ENCODE measurements at regions not wholly inside any gene's neighbourhood (a gene's known extent, or its start where the extent isn't known, plus 50 kb on each side); places are given as distances from the start of the nearest gene placed in this dataset.

- H3K4me3 ChIP-seq (ENCODE audit: low read depth, low read length), result no peak overlapping the region
- no peak for DNase-seq (ENCODE audit: low read depth)
- TF ChIP-seq CTCF (IDR thresholded peaks at IDR 0.05; ENCODE audit: low read depth, low read length, missing control alignments), result no peak
Observed at GRCh38 chr5:97544240-97544639, 361.2 kb upstream of the RIOK2 start.

DNA sequence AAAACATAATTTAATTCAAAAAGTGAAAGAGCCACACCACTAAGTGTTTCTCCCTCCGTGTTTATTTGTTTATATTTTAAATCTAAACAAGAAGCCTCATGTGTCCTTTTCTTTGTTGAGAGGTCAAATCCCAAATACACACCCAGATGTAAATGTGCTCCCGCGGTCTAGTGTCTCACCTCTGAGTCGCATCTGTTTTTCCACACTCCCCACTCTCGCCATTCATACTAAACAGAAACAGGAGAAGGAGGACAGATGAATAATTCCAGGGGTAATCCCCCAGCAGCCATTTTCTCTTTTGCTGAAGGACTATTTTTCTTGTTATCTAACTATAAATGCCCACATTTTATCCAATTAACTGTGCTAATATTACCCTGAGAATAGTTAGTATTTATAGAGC lies 361.6 kb upstream of the RIOK2 start:
- DNase-seq (ENCODE audit: low read depth), result no peak
- no peak for TF ChIP-seq CTCF (IDR thresholded peaks at IDR 0.05; ENCODE audit: low read depth, low read length, missing control alignments)
- no peak overlapping the region for H3K4me3 ChIP-seq (ENCODE audit: low read depth, low read length)

DNA sequence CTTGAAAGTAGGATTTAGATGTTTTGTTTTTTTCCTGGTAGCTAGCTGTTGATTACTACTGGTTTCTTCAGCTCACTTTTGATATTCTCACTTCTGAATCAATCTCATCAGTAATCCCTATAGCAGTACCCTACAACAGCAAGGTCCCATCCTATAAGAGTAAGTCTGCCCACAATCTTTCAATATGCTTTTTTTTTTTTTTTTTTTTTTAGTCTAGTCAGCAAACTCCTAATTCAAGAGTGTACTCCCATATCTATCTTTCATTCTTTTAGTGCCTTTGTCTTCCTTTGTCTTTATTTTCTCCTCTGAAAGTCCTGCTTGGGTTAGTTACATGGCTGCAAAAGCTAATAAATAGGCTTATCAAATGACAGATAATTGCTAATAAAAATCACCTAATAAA lies 362.4 kb upstream of the RIOK2 start:
- DNase-seq (ENCODE audit: low read depth), result no peak
- no peak overlapping the region for H3K4me3 ChIP-seq (ENCODE audit: low read depth, low read length)
- TF ChIP-seq CTCF (IDR thresholded peaks at IDR 0.05; ENCODE audit: low read depth, low read length, missing control alignments), result no peak

GRCh38 chr5:97545886-97546535 lies 363.0 kb upstream of the RIOK2 start:
- DNase-seq (ENCODE audit: low read depth), result no peak
- no peak for TF ChIP-seq CTCF (IDR thresholded peaks at IDR 0.05; ENCODE audit: low read depth, low read length, missing control alignments)
- H3K4me3 ChIP-seq (ENCODE audit: low read depth, low read length), result no peak overlapping the region

- no peak for DNase-seq (ENCODE audit: low read depth)
- no peak for TF ChIP-seq CTCF (IDR thresholded peaks at IDR 0.05; ENCODE audit: low read depth, low read length, missing control alignments)
- H3K4me3 ChIP-seq (ENCODE audit: low read depth, low read length), result no peak overlapping the region
Observed at GRCh38 chr5:97547430-97547829, 364.4 kb upstream of the RIOK2 start.

DNA sequence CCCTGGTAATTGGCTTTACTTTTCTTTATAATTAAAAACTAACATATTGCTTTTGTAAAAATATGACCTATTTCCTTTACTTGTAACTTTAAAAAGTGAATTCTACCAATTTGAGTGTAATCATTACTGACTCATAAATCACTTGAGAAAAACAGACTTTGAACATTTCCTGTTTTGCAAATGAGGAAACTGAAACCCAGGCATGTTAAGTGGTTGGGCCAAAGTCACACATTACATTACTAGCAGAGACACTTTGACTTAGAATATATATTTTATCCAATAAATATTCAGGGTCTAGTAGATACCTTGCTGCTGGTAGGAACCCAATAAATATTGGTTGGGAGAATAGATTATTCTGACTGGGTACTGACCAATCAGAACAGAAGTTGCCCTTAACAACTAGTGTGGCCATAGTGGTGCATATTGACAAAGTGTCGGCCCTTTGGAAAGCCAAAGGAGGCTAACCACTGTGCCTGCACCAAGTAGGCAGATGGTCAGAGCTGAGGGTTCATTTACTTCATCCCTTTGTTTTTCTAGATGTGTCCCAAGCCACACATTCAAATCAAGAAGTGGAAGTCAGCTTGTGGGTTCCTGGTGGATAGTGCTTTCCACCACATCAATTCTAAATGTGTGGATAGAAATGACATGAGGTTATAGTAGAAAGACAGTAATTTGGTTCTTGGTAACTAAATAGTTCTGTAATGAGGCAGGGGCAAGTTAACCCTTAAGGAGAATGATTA lies 365.1 kb upstream of the RIOK2 start:
- no peak for TF ChIP-seq CTCF (IDR thresholded peaks at IDR 0.05; ENCODE audit: low read depth, low read length, missing control alignments)
- no peak overlapping the region for H3K4me3 ChIP-seq (ENCODE audit: low read depth, low read length)
- DNase-seq (ENCODE audit: low read depth), result peak; percentile 25

DNA sequence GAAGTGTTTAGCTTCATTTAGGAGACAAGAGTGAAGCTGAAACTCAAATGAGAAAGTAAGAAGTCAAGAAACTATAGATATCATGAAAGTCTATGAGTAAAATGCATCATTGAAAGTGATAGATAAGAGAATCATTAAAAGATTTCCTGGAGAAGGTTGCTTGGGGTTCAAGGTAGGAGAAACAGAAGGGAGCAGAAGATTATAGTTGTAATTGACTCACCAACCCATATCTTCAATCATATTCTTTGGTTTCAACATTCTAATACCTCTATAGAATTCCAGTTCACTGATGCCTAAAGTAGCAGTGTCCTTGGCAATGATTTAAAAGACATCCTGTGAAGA lies 365.7 kb upstream of the RIOK2 start:
- DNase-seq (ENCODE audit: low read depth), result no peak
- H3K4me3 ChIP-seq (ENCODE audit: low read depth, low read length), result no peak overlapping the region
- TF ChIP-seq CTCF (IDR thresholded peaks at IDR 0.05; ENCODE audit: low read depth, low read length, missing control alignments), result no peak

Measured in GM12864 (cell line).